IMR-90 (cell line): ENCODE measurements at regions not wholly inside any gene's neighbourhood (a gene's known extent, or its start where the extent isn't known, plus 50 kb on each side); places are given as distances from the start of the nearest gene placed in this dataset.

ENCODE experiments used
- ATAC-seq: fragments of 200-7000 bp; cut with Tn5 transposase; 2 replicates; pipeline ENCODE4 v1.9.1; 2020; ENCODE audit warnings: low read depth, mild to moderate bottlenecking, moderate library complexity
- BruUV-seq: library from RNA; stranded (reverse); fragments of 400-500 nt; replicated peaks from 2 replicates; lab custom pipeline; 2021; lab: Mats Ljungman, UMichigan
- CTCF ChIA-PET: fragments of 300-600 bp; formaldehyde crosslinking; extraction: SDS; loops from one replicate; lab custom pipeline; 2021; ENCODE audit warnings: antibody characterized with exemption; lab: Yijun Ruan, JAX
- POLR2A ChIA-PET: fragments of 300-600 bp; sonication (Branson Sonifier 250); formaldehyde crosslinking; loops from one replicate; lab custom pipeline; 2022; ENCODE audit warnings: antibody characterized with exemption; ENCODE audit not compliant: unreplicated experiment; lab: Charles Lee
- DNase-seq: peaks from one replicate; pipeline ENCODE4 v3.0.0; 2013
- H2AFZ ChIP-seq: replicated peaks from 2 replicates; pipeline ENCODE3; 2013; ENCODE audit warnings: low read length, mild to moderate bottlenecking; ENCODE audit not compliant: poor library complexity
- H2AK5ac ChIP-seq: 2 replicates; pipeline ENCODE4 v1.6.1; 2013; ENCODE audit warnings: low read depth, low read length, inconsistent platforms
- H2AK9ac ChIP-seq: replicated peaks from 2 replicates; pipeline ENCODE3; 2013; ENCODE audit warnings: mild to moderate bottlenecking, low read depth, low read length, moderate library complexity; ENCODE audit not compliant: poor library complexity
- H2BK120ac ChIP-seq: 2 replicates; pipeline ENCODE4 v1.6.1; 2013; ENCODE audit warnings: low read depth, low read length, inconsistent platforms
- H2BK15ac ChIP-seq: 3 replicates; pipeline ENCODE4 v1.6.1; 2013; ENCODE audit warnings: low read depth, low read length, inconsistent platforms
- H2BK20ac ChIP-seq: 2 replicates; pipeline ENCODE4 v1.6.1; 2013; ENCODE audit warnings: low read depth, mild to moderate bottlenecking, inconsistent platforms, low read length, moderate library complexity
- H2BK5ac ChIP-seq: 2 replicates; pipeline ENCODE4 v1.6.1; 2013; ENCODE audit warnings: mild to moderate bottlenecking, low read depth, low read length, inconsistent platforms; ENCODE audit not compliant: poor library complexity, severe bottlenecking
- H3K14ac ChIP-seq: replicated peaks from 2 replicates; pipeline ENCODE4 v1.6.1; 2013; ENCODE audit warnings: low read depth, low read length, inconsistent platforms
- H3K18ac ChIP-seq: 2 replicates; pipeline ENCODE4 v1.6.1; 2013; ENCODE audit warnings: low read depth, low read length, control low read depth
- H3K23ac ChIP-seq: 2 replicates; pipeline ENCODE4 v1.6.1; 2013; ENCODE audit warnings: low read depth, low read length, inconsistent platforms
- H3K27ac ChIP-seq: 2 replicates; pipeline ENCODE4 v1.5.1; 2013; ENCODE audit warnings: mild to moderate bottlenecking, control low read depth, low read length; ENCODE audit not compliant: insufficient read depth
- H3K27me3 ChIP-seq: 2 replicates; pipeline ENCODE4 v1.6.1; 2013; ENCODE audit warnings: low read length; ENCODE audit not compliant: control insufficient read depth, insufficient read depth
- H3K36me3 ChIP-seq: 2 replicates; pipeline ENCODE4 v1.6.1; 2013; ENCODE audit warnings: low read length, mixed read lengths; ENCODE audit not compliant: control insufficient read depth, insufficient read depth
- H3K4ac ChIP-seq: 2 replicates; pipeline ENCODE4 v1.6.1; 2013; ENCODE audit warnings: low read depth, low read length, inconsistent platforms
- H3K4me1 ChIP-seq: 2 replicates; pipeline ENCODE4 v1.6.1; 2013; ENCODE audit warnings: low read length, mixed read lengths; ENCODE audit not compliant: control insufficient read depth, insufficient read depth
- H3K4me2 ChIP-seq: 2 replicates; pipeline ENCODE4 v1.6.1; 2013; ENCODE audit warnings: low read depth, mild to moderate bottlenecking, control low read depth, low read length, moderate library complexity
- H3K4me3 ChIP-seq: 2 replicates; pipeline ENCODE4 v1.5.1; 2013; ENCODE audit warnings: low read depth, mild to moderate bottlenecking, control low read depth, low read length, moderate library complexity; ENCODE audit not compliant: insufficient read depth
- H3K56ac ChIP-seq: 2 replicates; pipeline ENCODE4 v1.6.1; 2013; ENCODE audit warnings: low read length, inconsistent platforms; ENCODE audit not compliant: insufficient read depth; ENCODE audit errors: extremely low read depth
- H3K79me1 ChIP-seq, 2 experiments: 2 replicates each; pipeline ENCODE4 v1.6.1; 2013; ENCODE audit warnings: low read length in 2 of 2, inconsistent platforms in 1 of 2, low read depth in 1 of 2
- H3K9ac ChIP-seq: 2 replicates; pipeline ENCODE4 v1.6.1; 2013; ENCODE audit warnings: low read depth, low read length, control low read depth
- H3K9me1 ChIP-seq: 2 replicates; pipeline ENCODE4 v1.6.1; 2013; ENCODE audit warnings: low read length, inconsistent platforms; ENCODE audit not compliant: insufficient read depth
- H3K9me3 ChIP-seq: 2 replicates; pipeline ENCODE4 v1.6.1; 2013; ENCODE audit warnings: low read length; ENCODE audit not compliant: control insufficient read depth, insufficient read depth
- H4K20me1 ChIP-seq: 2 replicates; pipeline ENCODE4 v1.6.1; 2013; ENCODE audit warnings: low read length, inconsistent platforms; ENCODE audit not compliant: insufficient read depth
- H4K5ac ChIP-seq: 2 replicates; pipeline ENCODE4 v1.6.1; 2013; ENCODE audit warnings: mild to moderate bottlenecking, low read depth, low read length, control low read depth
- H4K8ac ChIP-seq, 2 experiments: 2 replicates each; pipeline ENCODE4 v1.6.1; 2013; ENCODE audit warnings: low read depth in 2 of 2, low read length in 2 of 2, control low read depth in 1 of 2, inconsistent platforms in 1 of 2
- H4K91ac ChIP-seq: 2 replicates; pipeline ENCODE4 v1.6.1; 2013; ENCODE audit warnings: low read depth, low read length, inconsistent platforms; ENCODE audit not compliant: insufficient read depth
- BHLHE40 ChIP-seq: fragments of 150-350 bp; IDR thresholded peaks from 2 replicates; pipeline ENCODE4 v1.6.1; 2016; ENCODE audit warnings: mild to moderate bottlenecking, low read depth, low read length
- CEBPB ChIP-seq: IDR thresholded peaks from 2 replicates; pipeline ENCODE4 v1.6.1; 2012; ENCODE audit warnings: low read depth, low read length, improper control_type of control experiment
- CHD1 ChIP-seq: IDR thresholded peaks from 2 replicates; pipeline ENCODE4 v1.6.1; 2012; ENCODE audit warnings: low read depth, low read length, improper control_type of control experiment
- CTCF ChIP-seq: conservative IDR thresholded peaks from 2 replicates; pipeline ENCODE4 v1.5.1; 2012; ENCODE audit warnings: mild to moderate bottlenecking, low read depth, low read length, improper control_type of control experiment
- ELK1 ChIP-seq: fragments of 150-350 bp; IDR thresholded peaks from 2 replicates; pipeline ENCODE4 v1.6.1; 2016; ENCODE audit warnings: low read depth, mild to moderate bottlenecking, low read length, moderate library complexity, borderline replicate concordance
- FOS ChIP-seq: fragments of 150-350 bp; IDR thresholded peaks from 2 replicates; pipeline ENCODE4 v1.6.1; 2016; ENCODE audit warnings: low read depth, low read length
- MAFK ChIP-seq: IDR thresholded peaks from 2 replicates; pipeline ENCODE4 v1.6.1; 2012; ENCODE audit warnings: low read depth, low read length, improper control_type of control experiment
- MXI1 ChIP-seq: IDR thresholded peaks from 2 replicates; pipeline ENCODE4 v1.6.1; 2012; ENCODE audit warnings: low read depth, mild to moderate bottlenecking, low read length, moderate library complexity, borderline replicate concordance
- NFE2L2 ChIP-seq: fragments of 150-350 bp; IDR thresholded peaks from 2 replicates; pipeline ENCODE4 v1.6.1; 2016; ENCODE audit warnings: low read depth, mild to moderate bottlenecking, low read length
- POLR2A ChIP-seq: IDR thresholded peaks from 2 replicates; pipeline ENCODE4 v1.6.1; 2012; ENCODE audit warnings: mild to moderate bottlenecking, low read depth, low read length
- RAD21 ChIP-seq: IDR thresholded peaks from 2 replicates; pipeline ENCODE4 v1.6.1; 2012; ENCODE audit warnings: low read length, improper control_type of control experiment
- RCOR1 ChIP-seq: IDR thresholded peaks from 2 replicates; pipeline ENCODE4 v1.6.1; 2012; ENCODE audit warnings: mild to moderate bottlenecking, low read length, improper control_type of control experiment; ENCODE audit not compliant: insufficient replicate concordance
- SMC3 ChIP-seq: fragments of 150-350 bp; IDR thresholded peaks from 2 replicates; pipeline ENCODE4 v1.6.1; 2016; ENCODE audit warnings: low read depth, mild to moderate bottlenecking, antibody characterized with exemption, low read length, moderate library complexity
- WGBS, 2 experiments: methylation state at CpG; one replicate each; pipeline versions ENCODE4 v1.1.5 to v1.1.7; 2013; ENCODE audit warnings: missing lambda C conversion rate in 2 of 2; ENCODE audit not compliant: insufficient read length in 1 of 2; ENCODE audit errors: extremely low coverage in 2 of 2; 5-methylcytosine and 5-hydroxymethylcytosine counted together
- dilution Hi-C: fragments of 300-500 bp; cut with HindIII; formaldehyde crosslinking; loops from one replicate; pipeline ENCODE4 v1.14.3; 2018; ENCODE audit warnings: low sequenced_read_pairs; ENCODE audit not compliant: unreplicated experiment
- in situ Hi-C: fragments of 300-500 bp; cut with MboI; formaldehyde crosslinking; loops from 3 replicates; pipeline ENCODE4 v1.14.3; 2019; ENCODE audit warnings: low sequenced_read_pairs, inconsistent platforms, mixed read lengths
- intact Hi-C: fragments of 100-400 bp; cut with micrococcal nuclease; formaldehyde crosslinking; loops from 2 replicates; pipeline ENCODE4 v1.10.0; 2022
- TF ChIP-seq, protein P1 (sequence below): fragments of 150-350 bp; IDR thresholded peaks from 2 replicates; pipeline ENCODE4 v1.6.1; 2017; ENCODE audit warnings: mild to moderate bottlenecking, antibody characterized with exemption, low read length, low read depth

- H3K18ac ChIP-seq, result no peak overlapping the region
- H3K23ac ChIP-seq, result no peak overlapping the region
- DNase-seq (no peak), ATAC-seq (no peak)
- in situ Hi-C loops (no loop called here), dilution Hi-C loops (no loop called here), intact Hi-C loops (no loop called here)
- no peak overlapping the region for H4K8ac ChIP-seq
- no peak overlapping the region for H2AFZ ChIP-seq
- no peaks in the 10 kb centered on the region for H3K9me1 ChIP-seq
- no peak overlapping the region for H2AK5ac ChIP-seq
- no peak for TF ChIP-seq SMC3
- TF ChIP-seq RCOR1, result no peak
- TF ChIP-seq ELK1, result no peak
- TF ChIP-seq CHD1, result no peak
- no peak for TF ChIP-seq MXI1
- TF ChIP-seq NFE2L2, result no peak
- TF ChIP-seq, protein P1, sequence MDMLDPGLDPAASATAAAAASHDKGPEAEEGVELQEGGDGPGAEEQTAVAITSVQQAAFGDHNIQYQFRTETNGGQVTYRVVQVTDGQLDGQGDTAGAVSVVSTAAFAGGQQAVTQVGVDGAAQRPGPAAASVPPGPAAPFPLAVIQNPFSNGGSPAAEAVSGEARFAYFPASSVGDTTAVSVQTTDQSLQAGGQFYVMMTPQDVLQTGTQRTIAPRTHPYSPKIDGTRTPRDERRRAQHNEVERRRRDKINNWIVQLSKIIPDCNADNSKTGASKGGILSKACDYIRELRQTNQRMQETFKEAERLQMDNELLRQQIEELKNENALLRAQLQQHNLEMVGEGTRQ, result no peak
- TF ChIP-seq FOS, result no peak
- no peak for TF ChIP-seq CTCF
- no peak for TF ChIP-seq POLR2A
- no peak for TF ChIP-seq BHLHE40
- no peak for TF ChIP-seq RAD21
- TF ChIP-seq MAFK, result no peak
- TF ChIP-seq CEBPB, result no peak
- ChIA-PET POLR2A (no interaction called here), CTCF (no interaction called here)
- no peak overlapping the region for H2BK120ac ChIP-seq
- H3K4me3 ChIP-seq, result no peak overlapping the region
- H3K27me3 ChIP-seq, result peaks cover 5% of the 10 kb centered on the region
- H3K9me3 ChIP-seq, result no peaks in the 10 kb centered on the region
- H2BK20ac ChIP-seq, result no peak overlapping the region
- H3K79me1 ChIP-seq, result no peaks in the 10 kb centered on the region
- no peak overlapping the region for H3K27ac ChIP-seq
- H2BK15ac ChIP-seq, result no peak overlapping the region
- H3K9ac ChIP-seq, result no peak overlapping the region
- no CpG with 5 or more reads among the region's 4 CpGs for WGBS, 2 experiments
- H2BK5ac ChIP-seq, result no peak overlapping the region
- H3K14ac ChIP-seq, result no peak overlapping the region
- H3K4ac ChIP-seq, result no peak overlapping the region
- no peak overlapping the region for H3K56ac ChIP-seq
- H3K4me2 ChIP-seq, result no peak overlapping the region
- no peaks in the 10 kb centered on the region for H4K20me1 ChIP-seq
- no peaks in the 10 kb centered on the region for H3K36me3 ChIP-seq
- H2AK9ac ChIP-seq, result no peak overlapping the region
- H3K4me1 ChIP-seq, result no peaks in the 10 kb centered on the region
- H4K5ac ChIP-seq, result no peak overlapping the region
- BruUV-seq, result no TSS peak
- no peak overlapping the region for H4K91ac ChIP-seq
These were observed 111.2 kb downstream of the QDPR start for GRCh38 chr4:17400686-17401085.
